Effector memory CD8-positive, alpha-beta T cell (primary cell): ENCODE measurements at regions not wholly inside any gene's neighbourhood (a gene's known extent, or its start where the extent isn't known, plus 50 kb on each side); places are given as distances from the start of the nearest gene placed in this dataset.
"Not testable (repeated sequence)": the region's sequence is repeated elsewhere in the genome, so short reads cannot be mapped to it uniquely, and the experiment has no call there.

Experiments
- ATAC-seq: fragments of 150-1000 bp; cut with Tn5 transposase; replicated peaks from 2 replicates; pipeline ENCODE4 v1.10.0; 2021; ENCODE audit warnings: mild to moderate bottlenecking, moderate library complexity
- DNase-seq, 3 experiments: peaks; one replicate each; pipeline ENCODE4 v3.0.0; 2021
- H3K27ac Mint-ChIP-seq, 2 donors: one replicate each; pipeline ENCODE4 v1.8.0; 2022; ENCODE audit warnings: mild to moderate bottlenecking in 2 of 2, mixed read lengths in 2 of 2, moderate library complexity in 2 of 2
- H3K27me3 Mint-ChIP-seq, 2 donors: one replicate each; pipeline ENCODE4 v1.8.0; 2022; ENCODE audit warnings: mixed read lengths in 2 of 2
- H3K36me3 Mint-ChIP-seq: one replicate; pipeline ENCODE4 v1.8.0; 2022; ENCODE audit warnings: mild to moderate bottlenecking, moderate library complexity, mixed read lengths; ENCODE audit not compliant: insufficient read depth
- H3K4me1 Mint-ChIP-seq, 2 donors: one replicate each; pipeline ENCODE4 v1.8.0; 2022; ENCODE audit warnings: low read depth in 2 of 2, mixed read lengths in 2 of 2
- H3K4me3 Mint-ChIP-seq, 2 donors: one replicate each; pipeline ENCODE4 v1.8.0; 2022; ENCODE audit warnings: mild to moderate bottlenecking in 2 of 2, mixed read lengths in 2 of 2, moderate library complexity in 2 of 2
- H3K9me3 Mint-ChIP-seq, 2 donors: one replicate each; pipeline ENCODE4 v1.8.0; 2022; ENCODE audit warnings: mixed read lengths in 2 of 2

- Mint-ChIP-seq H3K4me3 (no peak overlapping the region), H3K27me3 (no peaks in the 10 kb centered on the region), H3K27ac (no peak overlapping the region), H3K36me3 (no peaks in the 10 kb centered on the region), H3K9me3 (peaks cover 0 to 7% of the 10 kb centered on the region in 2 donors), H3K4me1 (no peaks in the 10 kb centered on the region)
- ATAC-seq, result no peak
- DNase-seq, result no peak
Observed at GRCh38 chr5:100130307-100130706, 404.9 kb upstream of the FAM174A start.

DNA sequence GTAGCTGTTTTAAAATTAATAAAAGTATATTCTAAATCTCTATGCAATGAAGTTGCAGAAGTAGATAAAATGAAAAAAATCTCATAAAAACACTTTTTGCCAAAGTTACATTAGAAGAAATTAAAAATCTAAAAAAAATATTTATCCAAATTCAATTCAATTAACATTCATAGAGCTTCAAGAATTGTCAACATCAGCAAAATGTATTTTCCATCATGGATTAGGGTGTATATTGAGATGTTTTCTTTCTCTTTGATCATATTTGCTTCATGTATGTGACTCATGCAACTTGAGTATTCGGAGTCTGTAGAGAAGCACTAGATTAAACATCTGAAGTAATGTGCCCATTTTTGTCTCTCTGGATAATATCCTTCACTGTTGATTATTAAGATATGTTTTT is 415.3 kb upstream of the FAM174A start:
- DNase-seq (no peak), ATAC-seq (no peak)
- Mint-ChIP-seq H3K9me3 (peaks cover 0 to 6% of the 10 kb centered on the region in 2 donors), H3K36me3 (no peaks in the 10 kb centered on the region), H3K4me3 (no peak overlapping the region), H3K27me3 (no peaks in the 10 kb centered on the region), H3K27ac (no peak overlapping the region), H3K4me1 (no peaks in the 10 kb centered on the region)

DNA sequence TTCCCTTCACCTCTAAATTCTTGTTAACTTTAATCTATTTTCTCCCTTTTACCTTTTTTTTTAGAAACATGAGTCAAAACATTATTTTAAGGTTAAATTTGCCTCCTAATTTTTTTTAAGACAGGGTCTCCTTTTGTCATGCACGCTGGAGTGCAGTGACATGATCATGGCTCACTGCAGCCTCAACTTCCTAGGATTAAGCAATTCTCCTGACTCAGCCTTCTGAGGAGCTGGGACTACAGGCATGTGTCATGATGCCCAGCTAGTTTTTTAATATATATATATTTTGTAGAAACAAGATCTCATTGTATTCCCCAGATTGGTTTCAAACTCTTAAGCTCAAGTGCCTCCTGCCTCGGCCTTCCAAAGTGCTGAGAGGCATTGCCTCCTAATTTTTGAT is 424.7 kb upstream of the FAM174A start:
- Mint-ChIP-seq H3K36me3 (no peaks in the 10 kb centered on the region), H3K27ac (no peak overlapping the region)
- no peak for ATAC-seq

GRCh38 chr5:100108883-100109282 is 426.3 kb upstream of the FAM174A start:
- Mint-ChIP-seq H3K4me1 (no peaks in the 10 kb centered on the region), H3K4me3 (no peak overlapping the region), H3K9me3 (peaks cover 0 to 13% of the 10 kb centered on the region in 2 donors), H3K27ac (no peak overlapping the region), H3K27me3 (no peaks in the 10 kb centered on the region), H3K36me3 (no peaks in the 10 kb centered on the region)
- DNase-seq (no peak), ATAC-seq (no peak)

More for the DNA sequence above, 424.7 kb upstream of the FAM174A start:
- H3K4me3 Mint-ChIP-seq, result no peak overlapping the region
- DNase-seq, result no peak
- H3K27me3 Mint-ChIP-seq, result no peaks in the 10 kb centered on the region
- no peaks in the 10 kb centered on the region for H3K4me1 Mint-ChIP-seq
- peaks cover 4 to 13% of the 10 kb centered on the region in 2 donors for H3K9me3 Mint-ChIP-seq

DNA sequence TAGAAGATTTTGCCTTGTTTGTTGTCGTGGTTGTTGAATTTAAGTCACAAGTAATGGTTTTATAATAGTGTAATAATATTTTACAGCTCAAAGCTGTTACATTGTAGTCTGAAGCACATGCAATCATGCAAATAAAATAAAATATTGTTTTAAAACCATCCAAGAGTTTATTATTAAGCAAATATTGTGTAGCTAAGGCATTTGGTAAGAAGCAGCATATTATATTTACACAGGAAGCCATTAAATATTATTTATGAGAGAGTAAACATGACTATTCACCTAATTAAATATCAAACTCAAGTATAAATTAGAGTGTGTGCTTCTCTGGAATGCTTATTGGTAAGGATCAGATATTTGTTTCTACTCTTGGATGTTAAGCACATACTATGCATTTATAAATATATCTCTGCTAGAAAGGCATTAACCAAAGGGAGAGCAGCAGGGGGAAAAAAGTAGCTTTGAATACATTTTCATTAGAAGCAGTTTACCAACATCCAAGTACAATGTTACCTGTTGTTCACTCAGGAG is 431.5 kb upstream of the FAM174A start:
- H3K4me1 Mint-ChIP-seq, H3K36me3 Mint-ChIP-seq, H3K4me3 Mint-ChIP-seq, H3K27me3 Mint-ChIP-seq, H3K9me3 Mint-ChIP-seq, ATAC-seq, DNase-seq, H3K27ac Mint-ChIP-seq: not testable (repeated sequence)

DNA sequence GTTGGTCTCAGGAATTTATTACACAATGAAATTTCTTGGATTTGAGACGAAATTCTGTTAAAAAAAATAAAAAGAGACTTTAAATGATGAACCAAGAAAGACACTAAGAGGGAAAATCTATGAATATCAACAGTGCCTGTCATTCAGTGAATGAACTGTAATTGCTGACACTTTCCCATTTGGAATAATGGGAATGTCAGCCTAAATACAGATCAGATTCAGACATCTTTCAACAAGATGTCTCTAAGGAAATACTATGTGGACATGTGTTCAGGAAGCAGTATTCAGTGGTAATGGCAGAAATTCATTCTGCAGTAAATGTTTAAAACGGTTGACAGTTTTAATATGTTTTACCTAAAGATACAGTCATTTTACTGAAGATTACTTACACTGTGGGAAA is 433.7 kb upstream of the FAM174A start:
- H3K27me3 Mint-ChIP-seq, H3K27ac Mint-ChIP-seq, H3K4me1 Mint-ChIP-seq, ATAC-seq, H3K36me3 Mint-ChIP-seq, H3K4me3 Mint-ChIP-seq, DNase-seq, H3K9me3 Mint-ChIP-seq: not testable (repeated sequence)

DNA sequence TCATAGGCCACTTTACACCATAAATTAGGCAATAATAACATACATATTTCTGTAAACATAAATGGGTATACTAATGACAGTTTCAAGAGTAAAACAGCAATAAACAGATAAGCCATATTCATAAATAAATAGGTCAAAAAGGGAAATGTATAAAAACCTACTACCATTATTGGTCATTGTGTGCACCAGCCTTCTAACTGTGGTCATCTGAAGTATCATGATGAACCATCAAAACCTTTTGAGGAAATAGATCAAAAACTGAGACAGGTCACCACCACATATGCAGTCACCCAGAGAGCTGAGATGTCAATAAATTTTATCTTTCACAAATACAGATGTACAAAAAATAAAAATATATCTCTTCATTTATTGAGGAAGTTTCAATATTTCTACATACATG is 438.8 kb upstream of the FAM174A start:
- not testable (repeated sequence) for H3K4me1 Mint-ChIP-seq, ATAC-seq, H3K36me3 Mint-ChIP-seq, DNase-seq, H3K27me3 Mint-ChIP-seq, H3K27ac Mint-ChIP-seq, H3K9me3 Mint-ChIP-seq, H3K4me3 Mint-ChIP-seq

GRCh38 chr5:100080703-100081102 is 454.5 kb upstream of the FAM174A start:
- H3K36me3 Mint-ChIP-seq, DNase-seq, H3K27me3 Mint-ChIP-seq, ATAC-seq, H3K27ac Mint-ChIP-seq, H3K9me3 Mint-ChIP-seq, H3K4me3 Mint-ChIP-seq, H3K4me1 Mint-ChIP-seq: not testable (repeated sequence)

DNA sequence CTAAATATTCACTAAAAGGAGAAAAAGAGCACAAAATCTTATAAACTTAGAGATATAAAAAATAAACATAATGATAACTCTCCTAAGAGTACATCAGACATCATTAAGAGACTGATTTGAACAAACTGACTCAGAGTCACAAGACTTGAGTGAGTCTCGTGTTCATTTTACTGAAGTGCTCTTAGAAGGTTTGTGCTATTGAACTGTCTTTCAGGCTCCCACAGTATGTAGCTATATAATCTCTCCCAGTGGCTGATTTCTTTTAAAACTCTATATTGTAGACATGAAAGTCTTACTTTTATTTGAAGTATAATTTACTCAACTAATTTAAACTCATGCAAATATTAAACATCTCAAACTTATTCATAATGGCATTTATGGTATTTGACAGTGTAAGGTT is 456.0 kb upstream of the FAM174A start:
- H3K27ac Mint-ChIP-seq, H3K4me3 Mint-ChIP-seq, DNase-seq, H3K9me3 Mint-ChIP-seq, ATAC-seq, H3K4me1 Mint-ChIP-seq, H3K27me3 Mint-ChIP-seq, H3K36me3 Mint-ChIP-seq: not testable (repeated sequence)

GRCh38 chr5:100066020-100066419 is 469.2 kb upstream of the FAM174A start:
- not testable (repeated sequence) for H3K9me3 Mint-ChIP-seq, H3K36me3 Mint-ChIP-seq, H3K27me3 Mint-ChIP-seq, ATAC-seq, H3K4me1 Mint-ChIP-seq, H3K27ac Mint-ChIP-seq, DNase-seq, H3K4me3 Mint-ChIP-seq

- H3K27ac Mint-ChIP-seq, result no peak overlapping the region
- H3K4me3 Mint-ChIP-seq, result no peak overlapping the region
- no peak for DNase-seq
- no peaks in the 10 kb centered on the region for H3K36me3 Mint-ChIP-seq
- ATAC-seq, result no peak
- H3K9me3 Mint-ChIP-seq, result peaks cover 0 to 2% of the 10 kb centered on the region in 2 donors
- H3K27me3 Mint-ChIP-seq, result no peaks in the 10 kb centered on the region
- no peaks in the 10 kb centered on the region for H3K4me1 Mint-ChIP-seq
Observed at GRCh38 chr5:100043475-100043874, 491.7 kb upstream of the FAM174A start.

- Mint-ChIP-seq H3K4me1 (no peaks in the 10 kb centered on the region), H3K27me3 (no peaks in the 10 kb centered on the region), H3K9me3 (peaks cover 6 to 8% of the 10 kb centered on the region in 2 donors), H3K36me3 (no peaks in the 10 kb centered on the region), H3K4me3 (no peak overlapping the region), H3K27ac (no peak overlapping the region)
- no peak for ATAC-seq
- no peak for DNase-seq
Observed at GRCh38 chr5:100026606-100027005, 508.6 kb upstream of the FAM174A start.

DNA sequence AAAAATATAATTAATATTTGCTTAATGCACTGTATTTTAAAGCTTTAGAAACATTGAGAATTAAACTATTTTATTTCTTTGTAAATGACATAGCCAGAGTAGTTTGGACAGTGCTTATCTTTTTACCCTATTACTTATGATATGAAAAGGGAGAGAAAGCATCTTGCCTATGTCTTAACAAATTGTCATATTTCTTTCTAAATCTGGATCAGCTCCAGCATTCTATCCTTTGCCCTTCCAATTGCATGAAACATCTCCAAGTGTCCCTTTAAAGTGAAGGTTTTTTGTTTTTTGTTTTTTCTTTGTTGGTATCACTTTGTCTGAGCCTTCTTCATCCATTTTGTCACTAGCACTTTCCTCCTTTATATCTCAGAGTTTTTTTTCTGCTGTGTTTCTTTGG is 511.6 kb upstream of the FAM174A start:
- H3K4me3 Mint-ChIP-seq, result no peak overlapping the region
- no peaks in the 10 kb centered on the region for H3K4me1 Mint-ChIP-seq
- H3K27ac Mint-ChIP-seq, result no peak overlapping the region
- H3K9me3 Mint-ChIP-seq, result peaks cover 8 to 15% of the 10 kb centered on the region in 2 donors
- DNase-seq (no peak), ATAC-seq (no peak)
- no peaks in the 10 kb centered on the region for H3K27me3 Mint-ChIP-seq
- no peaks in the 10 kb centered on the region for H3K36me3 Mint-ChIP-seq

GRCh38 chr5:100017520-100018262 is 517.5 kb upstream of the FAM174A start:
- no peaks in the 10 kb centered on the region for H3K27me3 Mint-ChIP-seq
- H3K9me3 Mint-ChIP-seq, result peaks cover 1 to 13% of the 10 kb centered on the region in 2 donors

More at GRCh38 chr5:100017520-100018262, 517.5 kb upstream of the FAM174A start:
- H3K4me1 Mint-ChIP-seq, result no peaks in the 10 kb centered on the region
- H3K4me3 Mint-ChIP-seq, result no peak overlapping the region
- no peak for DNase-seq
- peaks cover 3% of the 10 kb centered on the region for H3K36me3 Mint-ChIP-seq
- no peak overlapping the region for H3K27ac Mint-ChIP-seq
- ATAC-seq, result no peak
